Caco-2 (cell line): ENCODE measurements at regions not wholly inside any gene's neighbourhood (a gene's known extent, or its start where the extent isn't known, plus 50 kb on each side); places are given as distances from the start of the nearest gene placed in this dataset.

Experiments used
- BruUV-seq: library from RNA; stranded (reverse); fragments of 400-500 nt; replicated peaks from 2 replicates; lab custom pipeline; 2021; lab: Mats Ljungman, UMichigan
- CTCF ChIA-PET: fragments of 300-600 bp; sonication (Branson Sonifier 250); formaldehyde crosslinking; loops from one replicate; lab custom pipeline; 2022; ENCODE audit warnings: antibody characterized with exemption; lab: Charles Lee
- POLR2A ChIA-PET: fragments of 300-600 bp; sonication (Branson Sonifier 250); formaldehyde crosslinking; loops from one replicate; lab custom pipeline; 2022; ENCODE audit warnings: antibody characterized with exemption; lab: Charles Lee
- DNase-seq, 2 experiments: peaks; one replicate each; pipeline versions ENCODE4 v3.0.0 to v3.0.0-alpha.2; 2020 to 2022
- H3K27me3 ChIP-seq: replicated peaks from 2 replicates; pipeline ENCODE4 v1.6.0; 2011; ENCODE audit warnings: low read length; ENCODE audit not compliant: control insufficient read depth, insufficient read depth
- H3K36me3 ChIP-seq: 2 replicates; pipeline ENCODE4 v1.5.1; 2011; ENCODE audit warnings: low read length; ENCODE audit not compliant: control insufficient read depth, insufficient read depth
- H3K4me1 ChIP-seq: fragments of 250-450 bp; sonication (Bioruptor Pico); 2 replicates; pipeline ENCODE4 v1.5.1; 2020; ENCODE audit warnings: mild to moderate bottlenecking
- H3K4me3 ChIP-seq: 2 replicates; pipeline ENCODE4 v1.5.1; 2011; ENCODE audit warnings: low read depth, mild to moderate bottlenecking, control low read depth, low read length
- H3K9me3 ChIP-seq: fragments of 250-450 bp; sonication (Bioruptor Pico); 2 replicates; pipeline ENCODE4 v1.5.1; 2020; ENCODE audit warnings: mild to moderate bottlenecking, moderate library complexity
- H3K27ac Mint-ChIP-seq: one replicate; pipeline ENCODE4 v1.8.0; 2022; ENCODE audit warnings: mixed read lengths; ENCODE audit not compliant: unreplicated experiment
- H3K27me3 Mint-ChIP-seq: one replicate; pipeline ENCODE4 v1.8.0; 2022; ENCODE audit warnings: mixed read lengths; ENCODE audit not compliant: insufficient read depth, unreplicated experiment
- H3K36me3 Mint-ChIP-seq: one replicate; pipeline ENCODE4 v1.8.0; 2022; ENCODE audit warnings: mild to moderate bottlenecking, mixed read lengths; ENCODE audit not compliant: insufficient read depth, unreplicated experiment
- H3K4me1 Mint-ChIP-seq: one replicate; pipeline ENCODE4 v1.8.0; 2022; ENCODE audit warnings: low read depth, mixed read lengths; ENCODE audit not compliant: unreplicated experiment
- H3K4me3 Mint-ChIP-seq: one replicate; pipeline ENCODE4 v1.8.0; 2022; ENCODE audit warnings: mild to moderate bottlenecking, moderate library complexity, mixed read lengths; ENCODE audit not compliant: unreplicated experiment
- H3K9me3 Mint-ChIP-seq: one replicate; pipeline ENCODE4 v1.8.0; 2022; ENCODE audit warnings: mixed read lengths; ENCODE audit not compliant: unreplicated experiment
- intact Hi-C: fragments of 100-400 bp; cut with micrococcal nuclease; formaldehyde crosslinking; loops from one replicate; pipeline ENCODE4 v1.10.0; 2022; ENCODE audit not compliant: unreplicated experiment
- TF ChIP-seq, protein P1 (sequence below), 2 experiments: fragments of 200-600 bp in 1 of 2; IDR thresholded peaks; 1 replicate in 1 of 2; 2 replicates in 1 of 2; pipeline versions ENCODE4 v1.5.1 to v1.8.0; 2011 to 2022; ENCODE audit warnings: antibody characterized with exemption in 1 of 2, control low read depth in 1 of 2, inconsistent platforms in 1 of 2, low read depth in 1 of 2, low read length in 1 of 2, mild to moderate bottlenecking in 1 of 2, moderate library complexity in 1 of 2; ENCODE audit not compliant: insufficient read depth in 1 of 2, severe bottlenecking in 1 of 2, unreplicated experiment in 1 of 2

DNA sequence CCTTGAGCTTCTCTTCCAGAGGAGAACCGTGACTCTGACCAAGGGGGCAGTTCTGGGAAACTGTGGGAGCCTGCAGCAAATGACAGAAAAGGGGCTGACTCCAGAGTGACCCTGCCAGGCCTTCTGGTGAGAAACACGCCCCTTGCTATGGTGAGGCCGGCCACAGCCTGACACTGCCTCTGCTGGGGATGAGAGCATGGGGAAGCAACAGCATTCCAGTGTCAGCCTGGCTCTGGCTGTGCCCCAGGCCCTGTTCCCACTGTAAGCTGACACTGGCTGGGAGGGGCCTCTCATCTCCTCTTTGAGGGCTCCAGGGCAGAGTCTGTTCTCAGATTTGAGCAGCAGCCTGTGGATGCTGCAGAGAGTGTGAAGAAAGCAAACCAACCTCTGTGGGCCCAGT lies 180.0 kb upstream of the IL12B start:
- TF ChIP-seq, protein P1, sequence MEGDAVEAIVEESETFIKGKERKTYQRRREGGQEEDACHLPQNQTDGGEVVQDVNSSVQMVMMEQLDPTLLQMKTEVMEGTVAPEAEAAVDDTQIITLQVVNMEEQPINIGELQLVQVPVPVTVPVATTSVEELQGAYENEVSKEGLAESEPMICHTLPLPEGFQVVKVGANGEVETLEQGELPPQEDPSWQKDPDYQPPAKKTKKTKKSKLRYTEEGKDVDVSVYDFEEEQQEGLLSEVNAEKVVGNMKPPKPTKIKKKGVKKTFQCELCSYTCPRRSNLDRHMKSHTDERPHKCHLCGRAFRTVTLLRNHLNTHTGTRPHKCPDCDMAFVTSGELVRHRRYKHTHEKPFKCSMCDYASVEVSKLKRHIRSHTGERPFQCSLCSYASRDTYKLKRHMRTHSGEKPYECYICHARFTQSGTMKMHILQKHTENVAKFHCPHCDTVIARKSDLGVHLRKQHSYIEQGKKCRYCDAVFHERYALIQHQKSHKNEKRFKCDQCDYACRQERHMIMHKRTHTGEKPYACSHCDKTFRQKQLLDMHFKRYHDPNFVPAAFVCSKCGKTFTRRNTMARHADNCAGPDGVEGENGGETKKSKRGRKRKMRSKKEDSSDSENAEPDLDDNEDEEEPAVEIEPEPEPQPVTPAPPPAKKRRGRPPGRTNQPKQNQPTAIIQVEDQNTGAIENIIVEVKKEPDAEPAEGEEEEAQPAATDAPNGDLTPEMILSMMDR (IDR thresholded peaks at IDR 0.05; ENCODE audit: insufficient read depth in 1 of 2, low read depth in 1 of 2, low read length in 1 of 2, severe bottlenecking in 1 of 2, unreplicated experiment in 1 of 2) = no peak
- Mint-ChIP-seq H3K27me3 (peaks cover 3% of the 10 kb centered on the region), H3K9me3 (peaks cover 9% of the 10 kb centered on the region), H3K4me1 (no peaks in the 10 kb centered on the region), H3K36me3 (no peaks in the 10 kb centered on the region), H3K4me3 (no peak overlapping the region), H3K27ac (no peak overlapping the region)
- no peaks in the 10 kb centered on the region for H3K36me3 ChIP-seq
- H3K4me3 ChIP-seq = no peak overlapping the region
- intact Hi-C loops = loop anchor here (5.0 kb wide), 1 partner anchor 48 kb away; no protein-coding TSS in a partner anchor
- ChIA-PET CTCF (no interaction called here), POLR2A (no interaction called here)
- H3K9me3 ChIP-seq = no peaks in the 10 kb centered on the region
- no peaks in the 10 kb centered on the region for H3K27me3 ChIP-seq
- H3K4me1 ChIP-seq = peaks cover 5% of the 10 kb centered on the region; the same call in 1 of the 2 replicates
- BruUV-seq = no TSS peak
- DNase-seq = peak; percentile 59 to 78

DNA sequence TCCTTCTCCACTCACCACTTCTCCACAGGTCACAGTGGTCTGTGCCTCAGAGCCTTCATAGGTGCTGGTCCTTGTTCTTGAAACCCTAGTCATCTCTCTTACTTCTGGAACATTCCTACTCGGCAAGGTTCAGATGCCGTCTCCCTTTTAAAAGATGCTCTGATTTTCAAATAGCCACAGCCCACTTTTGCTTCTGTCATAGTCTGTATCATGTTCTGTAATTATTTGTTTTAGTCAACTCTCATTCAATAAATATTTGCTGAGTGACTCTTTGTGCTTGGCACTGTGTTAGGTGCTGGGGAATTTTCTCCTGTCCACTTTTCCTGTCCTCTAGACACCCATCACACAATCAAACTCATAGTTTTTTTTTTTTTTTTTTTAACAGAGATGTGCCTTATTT lies 181.3 kb upstream of the IL12B start:
- no peaks in the 10 kb centered on the region for H3K9me3 ChIP-seq
- H3K27me3 Mint-ChIP-seq = peaks cover 4% of the 10 kb centered on the region
- intact Hi-C loops = loop anchor here (5.0 kb wide), 1 partner anchor 49 kb away; no protein-coding TSS in a partner anchor
- H3K27me3 ChIP-seq = no peaks in the 10 kb centered on the region
- no peaks in the 10 kb centered on the region for H3K4me1 Mint-ChIP-seq
- TF ChIP-seq, protein P1 (IDR thresholded peaks at IDR 0.05; ENCODE audit: insufficient read depth in 1 of 2, low read depth in 1 of 2, low read length in 1 of 2, severe bottlenecking in 1 of 2, unreplicated experiment in 1 of 2) = no peak
- BruUV-seq = no TSS peak
- no peak overlapping the region for H3K4me3 Mint-ChIP-seq
- no peak overlapping the region for H3K4me3 ChIP-seq
- ChIA-PET POLR2A (no interaction called here), CTCF (no interaction called here)
- peaks cover 5% of the 10 kb centered on the region; the same call in 1 of the 2 replicates for H3K4me1 ChIP-seq
- H3K36me3 Mint-ChIP-seq = no peaks in the 10 kb centered on the region
- H3K9me3 Mint-ChIP-seq = peaks cover 9% of the 10 kb centered on the region
- H3K36me3 ChIP-seq = no peaks in the 10 kb centered on the region
- DNase-seq = no peak
- H3K27ac Mint-ChIP-seq = no peak overlapping the region

DNA sequence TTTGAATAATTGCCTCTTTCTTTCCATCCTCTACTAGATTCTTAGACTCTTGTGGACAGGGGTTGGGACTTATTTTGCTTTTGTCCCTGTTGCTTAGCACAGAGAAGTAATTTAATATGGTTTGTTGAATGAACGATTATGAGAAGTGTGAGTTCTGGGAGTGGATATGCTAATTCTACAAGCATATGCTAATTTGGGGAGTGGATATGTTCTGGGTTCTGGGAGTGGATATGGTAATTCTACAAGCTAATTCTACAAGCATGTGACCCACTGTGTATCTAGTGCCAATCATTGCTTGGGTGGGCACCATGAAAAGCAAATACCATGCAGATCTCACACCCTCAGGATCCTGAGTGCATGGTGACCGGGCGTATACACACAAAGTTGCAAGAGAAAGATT lies 181.8 kb upstream of the IL12B start:
- H3K4me1 Mint-ChIP-seq = no peaks in the 10 kb centered on the region
- H3K27ac Mint-ChIP-seq = no peak overlapping the region
- Histone ChIP-seq H3K4me3 (no peak overlapping the region), H3K27me3 (no peaks in the 10 kb centered on the region), H3K4me1 (peaks cover 5% of the 10 kb centered on the region; the same call in 1 of the 2 replicates), H3K36me3 (no peaks in the 10 kb centered on the region), H3K9me3 (no peaks in the 10 kb centered on the region)
- ChIA-PET CTCF (no interaction called here), POLR2A (no interaction called here)
- DNase-seq = no peak
- TF ChIP-seq, protein P1 (IDR thresholded peaks at IDR 0.05; ENCODE audit: insufficient read depth in 1 of 2, low read depth in 1 of 2, low read length in 1 of 2, severe bottlenecking in 1 of 2, unreplicated experiment in 1 of 2) = no peak
- no TSS peak for BruUV-seq
- H3K36me3 Mint-ChIP-seq = no peaks in the 10 kb centered on the region
- H3K27me3 Mint-ChIP-seq = peaks cover 4% of the 10 kb centered on the region
- H3K4me3 Mint-ChIP-seq = no peak overlapping the region
- H3K9me3 Mint-ChIP-seq = peaks cover 9% of the 10 kb centered on the region
- intact Hi-C loops = loop anchor here (5.0 kb wide), 1 partner anchor 50 kb away; no protein-coding TSS in a partner anchor
